Mucosa of stomach (tissue), 1 donor: ENCODE measurements at regions not wholly inside any gene's neighbourhood (a gene's known extent, or its start where the extent isn't known, plus 50 kb on each side); places are given as distances from the start of the nearest gene placed in this dataset.

Experiments
- H3K27me3 ChIP-seq: one replicate; pipeline ENCODE4 v1.7.0; 2013; ENCODE audit warnings: mild to moderate bottlenecking, low read length; ENCODE audit not compliant: control insufficient read depth, insufficient read depth
- H3K36me3 ChIP-seq: one replicate; pipeline ENCODE4 v1.7.0; 2013; ENCODE audit warnings: low read length; ENCODE audit not compliant: control insufficient read depth, insufficient read depth
- H3K4me1 ChIP-seq: one replicate; pipeline ENCODE4 v1.7.0; 2013; ENCODE audit warnings: mild to moderate bottlenecking, low read length; ENCODE audit not compliant: control insufficient read depth, insufficient read depth
- H3K4me3 ChIP-seq: one replicate; pipeline ENCODE4 v1.7.0; 2013; ENCODE audit warnings: low read length
- H3K9ac ChIP-seq: one replicate; pipeline ENCODE4 v1.7.0; 2013; ENCODE audit warnings: mild to moderate bottlenecking, low read length, moderate library complexity
- H3K9me3 ChIP-seq: one replicate; pipeline ENCODE4 v1.7.0; 2013; ENCODE audit warnings: mild to moderate bottlenecking, low read length, moderate library complexity; ENCODE audit not compliant: control insufficient read depth
- donor health status: Pancreatic carcinoma.

GRCh38 chr1:221919341-221919740, 177.5 kb upstream of the DUSP10 start:
- Histone ChIP-seq H3K4me3 (no peak overlapping the region), H3K27me3 (no peaks in the 10 kb centered on the region), H3K36me3 (no peaks in the 10 kb centered on the region), H3K9me3 (no peaks in the 10 kb centered on the region), H3K4me1 (no peaks in the 10 kb centered on the region), H3K9ac (no peak overlapping the region)

- no peaks in the 10 kb centered on the region for H3K4me1 ChIP-seq
- H3K36me3 ChIP-seq, result no peaks in the 10 kb centered on the region
- no peaks in the 10 kb centered on the region for H3K27me3 ChIP-seq
- H3K9me3 ChIP-seq, result no peaks in the 10 kb centered on the region
- H3K4me3 ChIP-seq, result no peak overlapping the region
- H3K9ac ChIP-seq, result no peak overlapping the region
Measured at GRCh38 chr1:221916176-221916575, 174.3 kb upstream of the DUSP10 start.

GRCh38 chr1:221915764-221916163, 173.9 kb upstream of the DUSP10 start:
- no peak overlapping the region for H3K4me3 ChIP-seq
- H3K9ac ChIP-seq, result no peak overlapping the region
- H3K9me3 ChIP-seq, result no peaks in the 10 kb centered on the region
- no peaks in the 10 kb centered on the region for H3K36me3 ChIP-seq
- H3K4me1 ChIP-seq, result no peaks in the 10 kb centered on the region
- H3K27me3 ChIP-seq, result no peaks in the 10 kb centered on the region

- Histone ChIP-seq H3K36me3 (no peaks in the 10 kb centered on the region), H3K4me3 (no peak overlapping the region), H3K4me1 (no peaks in the 10 kb centered on the region), H3K9ac (no peak overlapping the region), H3K27me3 (no peaks in the 10 kb centered on the region), H3K9me3 (no peaks in the 10 kb centered on the region)
Measured at GRCh38 chr1:221913351-221913892, 171.5 kb upstream of the DUSP10 start.

GRCh38 chr1:221912230-221912629, 170.3 kb upstream of the DUSP10 start:
- H3K27me3 ChIP-seq, result no peaks in the 10 kb centered on the region
- no peaks in the 10 kb centered on the region for H3K36me3 ChIP-seq
- H3K4me3 ChIP-seq, result no peak overlapping the region
- H3K9ac ChIP-seq, result no peak overlapping the region
- H3K9me3 ChIP-seq, result no peaks in the 10 kb centered on the region
- no peaks in the 10 kb centered on the region for H3K4me1 ChIP-seq

GRCh38 chr1:221911714-221912113, 169.8 kb upstream of the DUSP10 start:
- H3K4me3 ChIP-seq, result no peak overlapping the region
- no peak overlapping the region for H3K9ac ChIP-seq
- no peaks in the 10 kb centered on the region for H3K4me1 ChIP-seq
- H3K9me3 ChIP-seq, result no peaks in the 10 kb centered on the region
- no peaks in the 10 kb centered on the region for H3K36me3 ChIP-seq
- H3K27me3 ChIP-seq, result no peaks in the 10 kb centered on the region

- H3K9ac ChIP-seq, result no peak overlapping the region
- H3K36me3 ChIP-seq, result no peaks in the 10 kb centered on the region
- H3K4me1 ChIP-seq, result no peaks in the 10 kb centered on the region
- H3K27me3 ChIP-seq, result no peaks in the 10 kb centered on the region
- H3K4me3 ChIP-seq, result no peak overlapping the region
- no peaks in the 10 kb centered on the region for H3K9me3 ChIP-seq
Measured at GRCh38 chr1:221910222-221910621, 168.3 kb upstream of the DUSP10 start.

GRCh38 chr1:221908573-221908972, 166.7 kb upstream of the DUSP10 start:
- Histone ChIP-seq H3K27me3 (no peaks in the 10 kb centered on the region), H3K36me3 (no peaks in the 10 kb centered on the region), H3K9ac (no peak overlapping the region), H3K9me3 (no peaks in the 10 kb centered on the region), H3K4me3 (no peak overlapping the region), H3K4me1 (no peaks in the 10 kb centered on the region)

- H3K9me3 ChIP-seq, result no peaks in the 10 kb centered on the region
- no peaks in the 10 kb centered on the region for H3K36me3 ChIP-seq
- H3K4me1 ChIP-seq, result no peaks in the 10 kb centered on the region
- no peak overlapping the region for H3K4me3 ChIP-seq
- H3K9ac ChIP-seq, result no peak overlapping the region
- H3K27me3 ChIP-seq, result no peaks in the 10 kb centered on the region
Measured at GRCh38 chr1:221907166-221907932, 165.5 kb upstream of the DUSP10 start.

- Histone ChIP-seq H3K27me3 (no peaks in the 10 kb centered on the region), H3K9ac (no peak overlapping the region), H3K4me1 (no peaks in the 10 kb centered on the region), H3K4me3 (no peak overlapping the region), H3K9me3 (no peaks in the 10 kb centered on the region), H3K36me3 (no peaks in the 10 kb centered on the region)
Measured at GRCh38 chr1:221905802-221906201, 163.9 kb upstream of the DUSP10 start.

GRCh38 chr1:221904319-221904718, 162.4 kb upstream of the DUSP10 start:
- no peak overlapping the region for H3K9ac ChIP-seq
- H3K9me3 ChIP-seq, result no peaks in the 10 kb centered on the region
- no peak overlapping the region for H3K4me3 ChIP-seq
- no peaks in the 10 kb centered on the region for H3K4me1 ChIP-seq
- H3K36me3 ChIP-seq, result no peaks in the 10 kb centered on the region
- no peaks in the 10 kb centered on the region for H3K27me3 ChIP-seq

GRCh38 chr1:221903594-221903993, 161.7 kb upstream of the DUSP10 start:
- no peak overlapping the region for H3K9ac ChIP-seq
- no peaks in the 10 kb centered on the region for H3K27me3 ChIP-seq
- no peaks in the 10 kb centered on the region for H3K4me1 ChIP-seq
- no peaks in the 10 kb centered on the region for H3K36me3 ChIP-seq
- no peaks in the 10 kb centered on the region for H3K9me3 ChIP-seq
- no peak overlapping the region for H3K4me3 ChIP-seq
